CD4-positive, alpha-beta T cell (primary cell): ENCODE measurements at regions not wholly inside any gene's neighbourhood (a gene's known extent, or its start where the extent isn't known, plus 50 kb on each side); places are given as distances from the start of the nearest gene placed in this dataset.
"Not testable (repeated sequence)": the region's sequence is repeated elsewhere in the genome, so short reads cannot be mapped to it uniquely, and the experiment has no call there.

ENCODE experiments used
- ATAC-seq: fragments of 200-7000 bp; cut with Tn5 transposase; one replicate; pipeline ENCODE4 v1.10.0; 2022; ENCODE audit warnings: mild to moderate bottlenecking; ENCODE audit not compliant: poor library complexity
- CTCF ChIA-PET: fragments of 350-600 bp; sonication (Branson Sonifier 250); formaldehyde crosslinking; loops from one replicate; lab custom pipeline; 2021; ENCODE audit warnings: antibody characterized with exemption, inconsistent platforms; lab: Charles Lee
- POLR2A ChIA-PET: fragments of 350-600 bp; sonication (Branson Sonifier 250); formaldehyde crosslinking; loops from one replicate; lab custom pipeline; 2021; ENCODE audit warnings: antibody characterized with exemption, inconsistent platforms; lab: Charles Lee
- DNase-seq, 14 experiments: peaks; one replicate each; pipeline ENCODE4 v3.0.0-alpha.2; 2013 to 2020; ENCODE audit warnings: mixed read lengths in 2 of 14
- H3K27ac ChIP-seq, 2 donors: one replicate each; pipeline versions ENCODE4 v1.5.1 to v1.7.0; 2013; ENCODE audit warnings: low read length in 2 of 2, low read depth in 1 of 2, mild to moderate bottlenecking in 1 of 2
- H3K27me3 ChIP-seq, 2 experiments: 1 replicate in 1 of 2; 2 replicates in 1 of 2; pipeline versions ENCODE4 v1.6.1 to v1.7.0; 2013; ENCODE audit warnings: low read length in 2 of 2, control low read depth in 1 of 2, mild to moderate bottlenecking in 1 of 2, moderate library complexity in 1 of 2; ENCODE audit not compliant: insufficient read depth in 2 of 2, control insufficient read depth in 1 of 2
- H3K36me3 ChIP-seq: one replicate; pipeline ENCODE4 v1.6.1; 2013; ENCODE audit warnings: low read length, control low read depth; ENCODE audit not compliant: insufficient read depth
- H3K4me1 ChIP-seq: one replicate; pipeline ENCODE4 v1.6.1; 2013; ENCODE audit warnings: low read length, control low read depth; ENCODE audit not compliant: insufficient read depth
- H3K4me3 ChIP-seq: one replicate; pipeline ENCODE4 v1.5.1; 2013; ENCODE audit warnings: mild to moderate bottlenecking, low read length, moderate library complexity
- H3K9me3 ChIP-seq, 2 experiments: 1 replicate in 1 of 2; 2 replicates in 1 of 2; pipeline versions ENCODE4 v1.6.1 to v1.7.0; 2013; ENCODE audit warnings: low read length in 2 of 2, mild to moderate bottlenecking in 2 of 2, control low read depth in 1 of 2, moderate library complexity in 1 of 2; ENCODE audit not compliant: control insufficient read depth in 1 of 2, insufficient read depth in 1 of 2
- H3K27ac Mint-ChIP-seq: one replicate; pipeline ENCODE4 v1.8.0; 2020; ENCODE audit warnings: mixed read lengths
- H3K27me3 Mint-ChIP-seq: one replicate; pipeline ENCODE4 v1.8.0; 2021; ENCODE audit warnings: mixed read lengths
- H3K36me3 Mint-ChIP-seq: one replicate; pipeline ENCODE4 v1.8.0; 2021; ENCODE audit warnings: low read depth, mixed read lengths
- H3K4me1 Mint-ChIP-seq: one replicate; pipeline ENCODE4 v1.8.0; 2021; ENCODE audit warnings: low read depth, mixed read lengths
- H3K4me3 Mint-ChIP-seq: one replicate; pipeline ENCODE4 v1.8.0; 2020; ENCODE audit warnings: mild to moderate bottlenecking, mixed read lengths
- H3K9me3 Mint-ChIP-seq: one replicate; pipeline ENCODE4 v1.8.0; 2020; ENCODE audit warnings: mixed read lengths
- CTCF ChIP-seq: fragments of 200-600 bp; IDR thresholded peaks from one replicate; pipeline ENCODE4 v1.8.0; 2022; ENCODE audit warnings: antibody characterized with exemption, mild to moderate bottlenecking
- intact Hi-C, 2 experiments: fragments of 100-400 bp; cut with DNase I in 1 of 2; cut with micrococcal nuclease in 1 of 2; formaldehyde crosslinking; loops; one replicate each; pipeline versions ENCODE4 v1.15.1 to v1.9.0; 2023 to 2025; cut with DNase I, micrococcal nuclease

DNA sequence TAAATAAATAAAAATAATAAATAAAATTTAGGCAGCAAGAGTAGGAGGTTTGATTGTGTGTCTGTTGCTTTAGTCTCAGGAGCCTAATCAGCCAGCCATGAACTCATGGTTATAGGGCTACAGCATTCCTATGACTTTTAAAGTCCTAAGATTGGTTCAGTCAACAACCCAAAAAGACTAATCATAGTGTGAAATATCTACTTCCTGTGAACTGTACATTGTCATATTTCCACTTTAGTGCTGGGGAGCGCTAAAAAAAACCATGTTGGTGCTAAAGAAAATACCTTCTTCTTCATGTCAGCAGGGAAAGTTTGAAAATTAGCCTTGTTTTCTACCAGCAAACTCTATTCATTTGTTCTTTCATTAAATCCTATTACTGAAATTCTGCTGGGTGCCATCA lies 521.6 kb downstream of the RNF144A start:
- H3K4me1 ChIP-seq, result peaks cover 18% of the 10 kb centered on the region
- no peaks in the 10 kb centered on the region for H3K27me3 ChIP-seq
- peak in 1 of 14 experiments; percentile 53 for DNase-seq
- H3K36me3 Mint-ChIP-seq, result peaks cover 5% of the 10 kb centered on the region
- no peak for ATAC-seq
- H3K27ac Mint-ChIP-seq, result no peak overlapping the region
- H3K9me3 Mint-ChIP-seq, result no peaks in the 10 kb centered on the region
- TF ChIP-seq CTCF, result no peak
- no peaks in the 10 kb centered on the region for H3K36me3 ChIP-seq
- ChIA-PET POLR2A (interaction anchor here (1.3 kb wide), 1 partner anchor 1243 kb away, joined by 4 read pairs; the partner anchor contains the start of gene ID2), CTCF (no interaction called here)
- H3K9me3 ChIP-seq, result no peaks in the 10 kb centered on the region
- no peak overlapping the region for H3K4me3 Mint-ChIP-seq
- no peaks in the 10 kb centered on the region for H3K27me3 Mint-ChIP-seq
- no peak overlapping the region for H3K4me3 ChIP-seq
- no peak overlapping the region for H3K27ac ChIP-seq
- H3K4me1 Mint-ChIP-seq, result peaks cover 44% of the 10 kb centered on the region
- intact Hi-C loops, result loop anchor here in 1 of 2 experiments (10.0 kb wide), 1 partner anchor 126 kb away; no protein-coding TSS in a partner anchor

- Mint-ChIP-seq H3K4me1 (peaks cover 48% of the 10 kb centered on the region), H3K9me3 (no peaks in the 10 kb centered on the region), H3K36me3 (peaks cover 5% of the 10 kb centered on the region), H3K27ac (no peak overlapping the region), H3K4me3 (no peak overlapping the region), H3K27me3 (no peaks in the 10 kb centered on the region)
- Histone ChIP-seq H3K4me1 (peaks cover 18% of the 10 kb centered on the region), H3K27ac (no peak overlapping the region), H3K36me3 (no peaks in the 10 kb centered on the region), H3K4me3 (no peak overlapping the region), H3K27me3 (no peaks in the 10 kb centered on the region), H3K9me3 (no peaks in the 10 kb centered on the region)
- intact Hi-C loops, result no loop called here
- ATAC-seq, result no peak
- ChIA-PET POLR2A (interaction anchor here (0.5 kb wide), 1 partner anchor 318 kb away, joined by 3 read pairs; no protein-coding TSS in a partner anchor), CTCF (no interaction called here)
- no peak for TF ChIP-seq CTCF
- peak in 1 of 14 experiments; percentile 30 for DNase-seq
Observed at GRCh38 chr2:7440977-7441376, 523.8 kb downstream of the RNF144A start.

- H3K36me3 Mint-ChIP-seq, H3K4me3 Mint-ChIP-seq, H3K27me3 ChIP-seq, DNase-seq, H3K27ac Mint-ChIP-seq, CTCF ChIA-PET, H3K9me3 ChIP-seq, H3K36me3 ChIP-seq, H3K27ac ChIP-seq, H3K27me3 Mint-ChIP-seq, H3K9me3 Mint-ChIP-seq, intact Hi-C loops, H3K4me3 ChIP-seq, ATAC-seq: not testable (repeated sequence)
- peaks cover 39% of the 10 kb centered on the region for H3K4me1 Mint-ChIP-seq
- peaks cover 10% of the 10 kb centered on the region for H3K4me1 ChIP-seq
- POLR2A ChIA-PET, result interaction anchor here (0.5 to 2.1 kb wide), 3 partner anchors 10 to 1239 kb away, joined by 3 to 8 read pairs (median 5); partner anchors contain the start of gene ID2
Observed at GRCh38 chr2:7441841-7442240, 524.6 kb downstream of the RNF144A start.

DNA sequence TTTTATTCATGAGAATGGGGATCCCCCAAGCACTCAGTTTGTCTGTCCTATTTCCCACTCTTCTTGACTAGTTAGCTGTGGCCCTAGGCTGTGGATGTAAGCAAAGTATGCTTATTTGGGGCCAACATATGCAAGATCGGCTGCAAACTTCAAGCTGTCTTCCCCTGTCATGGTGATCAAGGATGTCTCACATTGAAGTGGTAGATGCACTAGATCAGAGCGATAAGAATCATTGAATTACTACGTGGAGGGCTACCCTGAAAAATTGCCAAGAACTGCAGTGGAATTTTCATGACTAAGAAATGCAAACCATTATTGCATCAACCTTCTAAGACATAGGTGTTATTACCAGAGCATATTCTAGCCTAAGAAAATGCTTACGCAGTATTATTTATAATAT lies 527.4 kb downstream of the RNF144A start:
- no peak for TF ChIP-seq CTCF
- DNase-seq, result no peak
- peaks cover 11% of the 10 kb centered on the region for H3K4me1 ChIP-seq
- Mint-ChIP-seq H3K9me3 (no peaks in the 10 kb centered on the region), H3K4me3 (no peak overlapping the region), H3K27me3 (no peaks in the 10 kb centered on the region), H3K4me1 (peaks cover 38% of the 10 kb centered on the region), H3K27ac (no peak overlapping the region), H3K36me3 (peaks cover 5% of the 10 kb centered on the region)
- no peaks in the 10 kb centered on the region for H3K9me3 ChIP-seq
- no peak overlapping the region for H3K27ac ChIP-seq
- CTCF ChIA-PET, result no interaction called here
- intact Hi-C loops, result no loop called here
- no peak overlapping the region for H3K4me3 ChIP-seq
- ATAC-seq, result no peak
- POLR2A ChIA-PET, result interaction anchor here (1.2 kb wide), 1 partner anchor 123 kb away, joined by 4 read pairs; no protein-coding TSS in a partner anchor
- H3K36me3 ChIP-seq, result no peaks in the 10 kb centered on the region
- no peaks in the 10 kb centered on the region for H3K27me3 ChIP-seq
